HG03025 (cell line): ENCODE measurements at regions not wholly inside any gene's neighbourhood (a gene's known extent, or its start where the extent isn't known, plus 50 kb on each side); places are given as distances from the start of the nearest gene placed in this dataset.
"Not testable (repeated sequence)": the region's sequence is repeated elsewhere in the genome, so short reads cannot be mapped to it uniquely, and the experiment has no call there.

ENCODE experiments used
- ATAC-seq: cut with Tn5 transposase; IDR thresholded peaks from one replicate; pipeline ENCODE4 v1.9.1; 2021; ENCODE audit warnings: mild to moderate bottlenecking, moderate library complexity; ENCODE audit not compliant: unreplicated experiment, low FRiP score

DNA sequence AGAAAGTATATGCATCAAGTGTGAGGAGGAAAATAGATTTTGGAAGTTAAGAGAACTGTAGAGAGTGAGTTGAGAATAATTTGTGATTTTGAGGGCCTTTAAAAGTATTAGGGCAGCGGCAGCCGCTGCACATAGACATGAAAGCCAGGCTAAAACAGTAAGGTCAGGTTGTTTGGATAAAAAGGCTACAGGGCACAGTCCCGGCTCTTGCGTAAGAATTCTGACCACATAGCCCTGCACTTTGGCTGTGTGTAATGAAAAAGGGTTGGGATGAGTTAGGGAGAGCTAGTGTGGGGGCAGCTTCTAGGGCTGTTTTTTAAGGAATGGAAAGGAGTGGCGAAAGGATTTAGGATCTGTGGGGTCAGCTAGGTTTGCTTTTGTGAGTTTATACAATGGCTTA is 130.8 kb downstream of the CCDC71L start:
- ATAC-seq, result not testable (repeated sequence)

DNA sequence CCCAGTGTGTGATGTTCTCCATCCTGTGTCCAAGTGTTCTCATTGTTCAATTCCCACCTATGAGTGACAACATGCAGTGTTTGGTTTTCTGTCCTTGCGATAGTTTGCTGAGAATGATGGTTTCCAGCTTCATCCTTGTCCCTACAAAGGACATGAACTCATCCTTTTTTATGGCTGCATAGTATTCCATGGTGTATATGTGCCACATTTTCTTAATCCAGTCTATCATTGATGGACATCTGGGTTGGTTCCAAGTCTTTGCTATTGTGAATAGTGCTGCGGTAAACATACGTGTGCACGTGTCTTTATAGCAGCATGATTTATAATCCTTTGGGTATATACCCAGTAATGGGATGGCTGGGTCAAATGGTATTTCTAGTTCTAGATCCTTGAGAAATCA is 134.3 kb downstream of the CCDC71L start:
- ATAC-seq, result not testable (repeated sequence)

DNA sequence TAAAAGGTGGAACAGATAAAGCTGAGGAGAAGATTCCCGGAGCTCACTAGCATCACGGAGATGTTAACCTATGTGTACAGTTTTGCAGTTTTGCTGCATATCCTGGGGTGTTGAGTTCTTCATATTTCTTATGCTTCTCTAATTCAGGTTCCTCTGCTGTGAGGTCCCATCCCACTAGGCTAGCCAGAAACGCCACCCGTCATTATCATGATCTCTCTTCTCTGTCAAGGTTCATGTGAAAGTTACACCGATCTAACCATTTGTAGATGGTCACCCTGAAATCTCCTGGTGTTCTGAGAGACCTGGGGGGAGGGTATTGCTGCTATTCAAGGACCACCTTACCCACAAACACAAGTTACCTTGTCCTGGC is 136.3 kb downstream of the CCDC71L start:
- ATAC-seq, result no peak

DNA sequence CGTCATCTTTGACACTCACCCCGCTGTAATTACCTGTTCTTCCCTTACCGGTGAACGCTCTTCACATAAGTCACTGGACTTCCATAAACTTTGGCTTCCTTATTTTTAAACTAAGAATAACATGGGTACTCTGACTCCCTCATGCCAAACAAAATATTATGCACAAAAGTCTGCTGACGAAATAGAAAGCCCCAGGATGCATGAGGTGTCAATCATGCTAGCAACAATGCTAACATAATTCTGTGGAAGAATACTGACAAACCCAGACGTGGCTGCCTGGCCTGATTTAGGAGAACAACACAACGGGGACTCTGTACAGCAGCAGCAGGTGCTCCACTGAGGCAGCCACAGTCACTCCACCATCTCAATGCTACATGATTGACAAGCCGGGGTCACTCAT is 137.5 kb downstream of the CCDC71L start:
- no peak for ATAC-seq

DNA sequence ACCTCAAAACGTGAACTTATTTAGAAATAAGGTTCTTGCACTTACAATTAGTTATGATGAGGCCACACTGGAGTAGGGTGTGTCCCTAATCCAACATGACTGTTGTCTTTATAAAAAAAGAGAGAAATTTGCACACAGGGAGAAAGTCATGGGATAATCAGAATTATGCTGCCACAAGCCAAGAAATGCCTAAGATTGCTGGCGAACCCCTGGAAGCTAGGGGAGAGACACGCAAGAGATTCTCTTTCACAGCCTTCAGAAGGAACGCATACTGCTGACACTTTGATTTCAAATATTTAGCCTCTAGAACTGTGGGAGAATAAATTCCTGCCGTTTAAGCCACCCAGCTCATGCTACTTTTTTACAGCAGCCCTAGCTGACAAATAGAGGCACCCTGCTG is 138.3 kb downstream of the CCDC71L start:
- ATAC-seq, result no peak

DNA sequence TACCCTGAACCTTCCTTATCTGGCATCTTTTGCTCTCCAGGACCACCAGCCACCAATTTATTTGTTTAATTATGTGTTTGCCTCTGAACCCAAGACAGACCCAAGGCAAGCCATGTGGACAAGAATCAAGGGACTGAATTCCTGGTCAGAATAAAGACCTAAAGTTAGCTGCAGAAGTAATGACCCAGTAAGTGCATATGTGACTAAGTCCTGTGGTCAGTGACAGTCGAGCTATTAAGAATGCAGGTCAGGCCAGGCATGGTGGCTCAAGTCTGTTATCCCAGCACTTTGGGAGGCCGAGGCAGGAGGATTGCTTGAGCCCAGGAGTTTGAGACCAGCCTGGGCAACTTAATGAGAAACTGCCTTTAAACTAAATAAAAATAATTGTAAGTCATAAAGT is 139.4 kb downstream of the CCDC71L start:
- no peak for ATAC-seq

DNA sequence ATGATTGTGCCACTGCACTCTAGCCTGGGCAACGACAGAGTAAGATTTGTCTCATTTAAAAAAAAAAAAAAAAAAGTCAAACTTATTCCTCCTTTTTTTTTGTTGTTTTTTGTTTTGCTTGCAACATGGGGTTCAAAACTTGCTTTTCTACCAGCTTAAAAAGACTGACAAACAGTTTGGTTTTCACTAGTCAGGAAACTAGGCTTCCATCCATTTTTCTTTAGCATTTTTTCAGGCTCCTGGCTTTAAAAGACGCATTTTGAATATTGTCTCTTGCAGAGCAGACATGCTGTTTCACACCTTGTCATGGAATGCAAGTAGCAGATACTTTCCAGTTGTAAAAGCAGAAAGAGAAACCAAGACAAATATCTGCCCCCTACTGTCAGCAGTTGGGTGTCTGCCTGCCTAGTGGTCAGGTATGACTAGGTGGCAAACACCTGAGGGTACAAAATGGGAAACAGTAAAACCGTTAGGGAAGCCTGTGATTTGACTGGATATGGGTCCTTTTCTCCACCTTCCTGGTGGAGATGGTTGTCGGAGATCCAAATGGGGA is 139.9 kb downstream of the CCDC71L start:
- no peak for ATAC-seq

DNA sequence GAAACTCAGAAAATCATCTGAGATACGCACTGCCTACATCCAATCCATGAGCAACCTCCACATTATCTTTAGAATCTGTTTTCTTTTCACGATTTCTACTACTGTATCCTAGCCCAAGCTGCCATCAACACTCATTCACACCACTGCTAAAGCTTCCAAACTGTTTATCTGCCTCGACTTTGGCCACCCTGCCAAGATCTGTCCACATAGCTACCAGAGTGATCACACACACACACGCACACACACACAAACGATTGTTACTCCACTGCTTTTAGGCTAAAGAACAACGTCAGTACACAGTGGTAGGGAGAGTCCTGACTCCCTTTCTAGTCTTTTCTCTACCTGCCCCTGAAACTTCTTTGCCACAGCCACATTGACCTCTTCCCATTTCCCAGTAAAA is 142.0 kb downstream of the CCDC71L start:
- no peak for ATAC-seq

DNA sequence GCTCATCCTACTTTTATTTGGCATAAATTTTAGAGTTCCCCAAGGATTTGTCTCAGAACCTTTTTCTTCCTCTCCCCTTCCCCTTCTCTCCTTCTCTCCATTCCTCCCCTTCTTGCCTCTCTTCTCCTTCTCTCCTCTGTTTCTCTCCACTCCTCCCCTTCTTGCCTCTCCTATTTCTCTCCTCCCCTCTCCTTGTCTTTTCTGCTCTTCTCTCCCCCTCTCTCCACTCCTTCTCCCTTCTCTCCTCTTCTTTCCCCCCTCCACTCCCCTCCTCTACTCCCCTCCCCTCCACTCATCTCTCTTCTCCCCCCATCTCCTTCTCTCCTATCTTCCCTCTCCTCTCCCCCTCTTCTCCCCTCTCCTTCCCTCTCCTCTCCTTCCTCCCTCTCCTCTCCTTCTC is 142.7 kb downstream of the CCDC71L start:
- ATAC-seq, result no peak

DNA sequence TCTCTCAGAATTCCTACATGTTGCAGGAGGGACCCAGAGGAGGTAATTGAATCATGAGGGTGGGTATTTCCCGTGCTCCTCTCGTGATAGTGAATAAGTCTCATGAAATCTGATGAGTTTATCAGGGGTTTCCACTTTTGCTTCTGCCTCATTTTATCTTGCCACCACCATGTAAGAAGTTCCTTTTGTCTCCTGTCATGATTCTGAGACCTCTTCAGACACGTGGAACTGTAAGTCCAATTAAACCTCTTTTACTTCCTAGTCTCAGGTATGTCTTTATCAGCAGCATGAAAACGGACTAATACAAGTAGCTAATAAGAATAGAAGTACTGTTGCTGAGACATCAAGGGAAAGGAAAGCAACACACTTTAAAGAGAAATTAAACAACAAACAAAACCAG is 143.4 kb downstream of the CCDC71L start:
- no peak for ATAC-seq

DNA sequence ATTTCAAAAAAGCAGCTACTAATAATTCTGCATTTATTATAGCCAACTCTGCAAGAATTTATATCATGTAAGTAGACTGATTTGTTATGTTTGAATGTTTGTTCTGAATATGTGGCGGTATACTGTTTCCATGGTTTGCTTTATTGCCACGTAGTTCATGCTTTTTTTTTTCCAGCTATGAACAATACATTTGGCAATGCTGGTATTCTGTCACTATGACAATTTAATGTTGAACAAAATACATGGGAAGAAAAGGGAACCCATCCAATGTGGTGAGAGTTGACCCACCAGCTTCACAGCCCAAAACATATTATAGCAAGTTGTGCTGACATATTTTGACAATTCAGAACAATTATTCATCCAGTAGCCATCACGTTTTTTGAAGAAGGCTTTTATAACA is 145.6 kb downstream of the CCDC71L start:
- ATAC-seq, result no peak

DNA sequence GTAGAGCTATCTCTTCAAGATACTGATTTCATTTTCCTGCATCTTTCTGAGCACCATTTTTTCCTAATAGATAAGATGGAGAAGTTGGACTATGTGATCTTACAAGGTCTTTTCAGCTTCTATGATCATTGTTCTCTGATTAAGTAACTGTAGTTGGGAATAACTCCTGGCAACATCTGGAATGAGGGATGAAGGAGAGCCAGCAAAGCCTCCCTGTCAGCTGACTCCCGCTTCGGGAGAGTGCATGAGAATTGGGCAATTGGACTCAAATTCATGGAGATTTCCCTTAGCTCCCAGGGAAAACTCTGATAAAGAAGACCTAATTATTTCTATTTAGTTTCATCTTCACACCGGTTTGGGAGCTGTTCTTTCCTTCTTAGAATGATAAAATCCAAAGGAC is 146.1 kb downstream of the CCDC71L start:
- ATAC-seq, result no peak

DNA sequence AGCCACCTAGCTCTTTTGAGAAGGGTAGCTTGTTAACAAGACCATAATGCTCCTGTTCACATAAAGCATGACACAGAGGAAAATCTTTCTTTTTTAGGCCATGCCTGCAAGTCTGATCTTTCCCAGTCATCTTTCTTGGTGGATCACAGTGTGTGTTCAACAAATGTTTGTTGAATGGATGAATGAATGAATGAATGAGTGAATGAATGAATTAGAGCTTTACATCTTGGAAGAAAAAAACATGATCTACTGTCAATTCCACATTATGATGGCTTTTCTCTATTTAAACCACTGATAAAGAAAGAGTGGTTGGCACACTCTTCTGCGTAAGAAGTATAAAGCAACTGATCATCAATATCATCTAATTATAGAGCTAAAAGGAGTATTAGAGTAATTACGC is 148.7 kb downstream of the CCDC71L start:
- ATAC-seq, result no peak

DNA sequence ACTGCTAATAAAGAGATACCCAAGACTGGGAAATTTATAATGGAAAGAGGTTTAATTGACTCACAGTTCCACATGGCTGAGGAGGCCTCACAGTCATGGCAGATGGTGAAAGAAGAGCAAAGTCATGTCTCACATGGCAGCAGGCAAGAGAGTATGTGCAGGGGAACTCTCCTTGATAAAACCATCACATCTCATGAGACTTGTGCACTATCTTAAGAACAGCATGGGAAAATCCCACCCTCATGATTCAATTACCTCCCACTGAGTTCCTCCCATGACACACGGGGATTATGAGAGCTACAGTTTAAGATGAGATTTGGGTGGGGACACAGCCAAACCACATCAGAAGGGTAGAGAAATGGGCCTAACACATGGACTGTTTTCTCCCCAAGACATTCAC is 156.3 kb downstream of the CCDC71L start:
- no peak for ATAC-seq

DNA sequence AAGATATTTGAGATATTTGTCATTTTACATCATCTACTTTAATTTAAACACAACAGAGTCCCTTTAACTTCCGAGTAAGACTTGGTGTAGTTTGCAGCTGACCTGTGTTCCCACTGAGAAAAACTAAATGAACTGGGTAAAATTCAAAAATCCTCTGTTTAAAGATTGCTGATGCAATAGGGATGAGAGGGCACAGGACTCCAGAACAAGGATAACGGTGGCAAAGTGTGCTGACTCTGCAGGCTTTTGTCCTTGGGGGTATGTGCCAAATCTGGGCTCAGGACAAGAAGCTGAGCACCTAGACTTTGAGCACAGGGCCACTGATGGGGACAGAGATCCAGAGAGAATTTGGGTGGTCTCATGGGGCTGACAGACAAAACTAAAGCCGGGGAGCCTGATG is 156.8 kb downstream of the CCDC71L start:
- no peak for ATAC-seq

DNA sequence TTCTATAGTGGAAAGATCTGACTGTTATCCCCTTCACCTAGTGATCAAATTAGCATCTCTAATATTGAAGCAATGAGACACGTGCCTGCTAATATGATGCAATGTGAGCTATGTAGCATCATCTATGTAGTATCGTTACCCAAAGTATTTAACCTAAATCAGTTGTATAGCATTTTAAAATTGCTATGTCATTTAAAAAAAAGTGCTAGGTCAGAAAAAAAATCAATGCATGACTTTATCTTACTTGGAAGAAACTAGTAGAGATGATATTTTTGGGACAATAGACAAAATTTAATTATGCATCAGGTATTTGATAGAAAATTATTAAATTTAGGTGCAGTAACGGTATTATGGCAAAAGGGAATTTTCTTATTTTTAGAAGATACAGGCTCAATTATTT is 157.3 kb downstream of the CCDC71L start:
- no peak for ATAC-seq

DNA sequence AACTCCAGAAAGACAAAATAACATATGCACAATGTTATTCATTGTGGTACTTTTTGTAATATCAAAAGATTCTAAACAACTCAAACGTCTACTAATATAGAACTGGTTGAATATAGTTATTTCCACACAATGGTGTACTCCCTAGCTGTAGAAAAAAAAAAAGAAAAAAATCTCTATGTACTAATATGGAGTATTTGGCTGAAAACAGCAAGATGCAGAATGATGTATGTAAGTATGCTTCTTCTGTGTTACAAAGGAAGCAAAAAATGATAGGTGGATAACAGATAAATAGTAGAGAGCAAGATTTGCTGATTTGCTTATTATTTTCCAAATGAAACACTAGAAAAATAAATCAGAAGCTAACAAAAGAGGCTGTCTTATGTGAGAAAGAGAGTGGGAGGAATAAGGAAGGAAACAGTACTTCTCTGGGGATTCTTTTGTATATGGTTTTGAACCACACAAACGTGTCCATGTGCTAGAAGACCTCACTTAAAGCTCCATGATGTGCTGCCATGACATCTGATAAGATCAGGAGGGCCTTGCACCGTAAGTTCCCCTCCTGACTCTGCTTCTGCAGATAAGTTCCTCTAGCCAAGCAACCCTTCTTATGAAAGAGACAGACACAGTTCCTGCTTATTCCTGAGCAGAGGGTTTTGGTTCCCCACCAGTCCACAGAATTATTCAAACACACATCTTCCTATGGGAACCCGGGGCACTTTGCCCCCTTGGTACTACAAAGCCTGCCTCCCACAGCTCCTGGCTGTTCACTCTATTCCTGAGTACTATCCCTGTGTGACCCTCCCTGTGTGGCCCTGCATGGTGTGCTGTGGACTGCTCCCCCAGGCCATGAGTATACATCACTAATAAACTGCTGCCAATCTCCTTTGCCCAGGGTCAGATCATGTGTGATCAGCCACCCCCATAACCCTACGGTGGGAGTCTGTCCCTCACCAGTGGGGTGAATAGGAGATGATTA is 159.1 kb downstream of the CCDC71L start:
- ATAC-seq, result no peak

DNA sequence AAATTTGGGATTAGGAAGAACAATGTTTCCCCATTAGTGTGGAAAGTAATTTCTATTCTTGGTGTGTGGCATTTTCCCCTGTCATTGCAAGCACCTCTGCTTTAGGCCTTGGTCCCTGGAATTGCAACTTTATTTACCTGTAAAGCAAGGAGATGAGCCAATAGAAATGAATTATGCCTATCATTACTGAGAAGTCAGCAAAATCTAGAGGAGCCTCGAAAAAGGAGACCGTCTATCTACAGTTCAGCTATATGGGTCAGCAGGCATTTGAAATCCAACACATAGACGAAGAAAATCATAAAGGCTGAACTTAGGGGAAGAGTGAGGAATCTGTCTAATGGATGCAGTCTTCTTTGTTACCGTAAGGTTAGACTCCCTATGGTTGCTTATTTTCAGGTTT is 161.1 kb downstream of the CCDC71L start:
- no peak for ATAC-seq

DNA sequence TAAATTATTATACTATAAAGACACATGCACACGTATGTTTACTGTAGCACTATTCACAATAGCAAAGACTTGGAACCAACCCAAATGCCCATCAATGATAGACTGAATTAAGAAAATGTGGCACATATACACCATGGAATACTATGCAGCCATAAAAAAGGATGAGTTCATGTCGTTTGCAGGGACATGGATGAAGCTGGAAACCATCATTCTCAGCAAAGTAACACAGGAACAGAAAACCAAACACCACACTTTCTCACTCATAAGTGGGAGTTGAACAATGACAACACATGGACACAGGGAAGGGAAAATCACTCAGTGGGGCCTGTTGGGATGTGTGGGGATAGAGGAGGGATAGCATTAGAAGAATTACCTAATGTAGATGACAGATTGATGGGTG is 163.0 kb downstream of the CCDC71L start:
- not testable (repeated sequence) for ATAC-seq

DNA sequence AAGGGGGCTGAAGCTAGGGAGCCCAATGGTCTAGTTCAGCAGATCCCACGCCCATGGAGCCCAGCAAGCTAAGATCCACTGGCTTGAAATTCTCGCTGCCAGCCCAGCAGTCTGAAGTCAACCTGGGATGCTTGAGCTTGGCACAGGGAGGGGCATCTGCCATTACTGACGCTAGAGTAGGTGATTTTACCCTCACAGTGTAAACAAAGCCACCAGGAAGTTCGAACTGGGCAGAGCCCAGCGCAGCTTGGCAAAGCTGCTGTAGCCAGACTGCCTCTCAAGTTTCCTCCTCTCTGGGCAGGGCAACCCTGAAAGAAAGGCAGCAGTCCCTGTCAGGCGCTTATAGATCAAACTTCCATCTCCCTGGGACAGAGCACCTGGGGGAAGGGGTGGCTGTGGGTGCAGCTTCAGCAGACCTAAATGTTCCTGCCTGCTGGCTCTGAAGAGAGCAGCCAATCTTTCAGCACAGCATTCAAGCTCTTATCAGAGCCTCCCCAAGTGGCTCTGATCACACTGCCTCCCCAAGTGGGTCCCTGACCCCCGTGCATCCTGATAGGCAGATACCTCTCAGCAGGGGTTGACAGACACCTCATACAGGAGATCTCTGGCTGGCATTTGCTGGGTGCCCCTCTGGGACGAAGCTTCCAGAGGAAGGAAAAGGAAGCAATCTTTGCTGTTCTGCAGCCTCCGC is 167.8 kb downstream of the CCDC71L start:
- no peak for ATAC-seq

DNA sequence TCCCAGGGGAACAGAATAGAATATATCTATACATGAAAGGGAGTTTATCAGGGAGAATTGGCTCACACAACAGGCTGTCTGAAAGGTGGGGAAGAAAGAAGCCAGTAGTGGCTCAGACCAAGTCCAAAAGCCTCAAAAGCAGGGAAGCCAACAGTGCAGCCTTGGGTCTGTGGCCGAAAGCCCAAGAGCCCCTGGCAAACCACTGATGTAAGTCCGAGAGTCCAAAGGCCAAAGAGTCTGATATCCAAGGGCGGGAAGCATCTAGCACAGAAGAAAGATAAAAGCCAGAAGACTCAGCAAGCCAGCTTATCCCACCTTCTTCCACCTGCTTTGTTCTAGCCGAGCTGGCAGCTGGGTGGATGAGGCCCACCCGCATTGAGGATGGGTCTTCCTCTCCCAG is 172.5 kb downstream of the CCDC71L start:
- ATAC-seq, result no peak

DNA sequence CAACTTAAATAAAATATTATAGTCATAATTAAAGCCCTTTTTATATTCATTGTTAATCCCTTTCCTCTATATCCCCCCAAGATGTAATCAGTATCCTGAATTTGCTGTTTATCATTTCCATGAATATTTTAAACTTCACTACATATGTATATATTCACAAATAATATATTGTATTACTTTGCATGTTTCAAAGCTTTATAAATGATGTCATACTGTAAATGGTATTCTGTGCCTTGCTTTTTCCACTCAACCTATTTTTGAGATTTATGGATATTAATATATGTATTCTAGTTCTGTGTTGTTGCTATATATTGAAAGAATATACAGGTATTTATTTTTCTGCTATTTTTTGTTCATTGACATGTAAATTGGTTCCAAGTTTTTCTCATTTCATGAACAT is 173.1 kb downstream of the CCDC71L start:
- ATAC-seq, result no peak
